ENCODE measurements at regions not wholly inside any gene's neighbourhood (a gene's known extent, or its start where the extent isn't known, plus 50 kb on each side); places are given as distances from the start of the nearest gene placed in this dataset.

DNA sequence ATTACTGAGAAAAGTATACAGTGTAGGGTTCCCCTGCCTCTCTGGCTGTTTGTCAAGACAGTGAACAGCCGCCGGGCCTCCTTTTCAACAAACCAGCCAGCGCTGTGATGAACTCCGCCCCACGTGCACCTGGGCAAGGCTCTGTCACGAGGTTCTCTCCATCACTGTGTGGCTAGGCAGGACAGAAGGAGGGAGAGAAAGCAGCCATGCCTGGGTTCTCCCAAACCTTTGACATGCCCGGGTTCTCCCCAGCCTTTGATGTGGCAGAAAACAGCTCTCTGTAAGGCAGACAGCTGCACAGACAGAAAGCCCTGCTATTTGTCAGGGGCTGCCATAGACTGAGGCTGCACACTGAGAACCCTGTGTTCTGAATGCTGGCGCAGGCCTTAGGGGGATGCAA, 101.4 kb upstream of the TRPM1 start:
- TF ChIP-seq, protein P1, sequence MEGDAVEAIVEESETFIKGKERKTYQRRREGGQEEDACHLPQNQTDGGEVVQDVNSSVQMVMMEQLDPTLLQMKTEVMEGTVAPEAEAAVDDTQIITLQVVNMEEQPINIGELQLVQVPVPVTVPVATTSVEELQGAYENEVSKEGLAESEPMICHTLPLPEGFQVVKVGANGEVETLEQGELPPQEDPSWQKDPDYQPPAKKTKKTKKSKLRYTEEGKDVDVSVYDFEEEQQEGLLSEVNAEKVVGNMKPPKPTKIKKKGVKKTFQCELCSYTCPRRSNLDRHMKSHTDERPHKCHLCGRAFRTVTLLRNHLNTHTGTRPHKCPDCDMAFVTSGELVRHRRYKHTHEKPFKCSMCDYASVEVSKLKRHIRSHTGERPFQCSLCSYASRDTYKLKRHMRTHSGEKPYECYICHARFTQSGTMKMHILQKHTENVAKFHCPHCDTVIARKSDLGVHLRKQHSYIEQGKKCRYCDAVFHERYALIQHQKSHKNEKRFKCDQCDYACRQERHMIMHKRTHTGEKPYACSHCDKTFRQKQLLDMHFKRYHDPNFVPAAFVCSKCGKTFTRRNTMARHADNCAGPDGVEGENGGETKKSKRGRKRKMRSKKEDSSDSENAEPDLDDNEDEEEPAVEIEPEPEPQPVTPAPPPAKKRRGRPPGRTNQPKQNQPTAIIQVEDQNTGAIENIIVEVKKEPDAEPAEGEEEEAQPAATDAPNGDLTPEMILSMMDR (IDR thresholded peaks at IDR 0.05), result no peak
- no peak for TF ChIP-seq POLR2A (IDR thresholded peaks at IDR 0.05)
- no peak for TF ChIP-seq POLR2AphosphoS5 (IDR thresholded peaks at IDR 0.05)

All from upper lobe of left lung (tissue), 4 donors.